Stimulated activated naive CD8-positive, alpha-beta T cell treated with anti-CD3 and anti-CD28 coated beads, Interleukin-15, Interleukin-2, amounts not matched to agents 100 U/mL and 50 U/mL, for 24 hours (primary cell): ENCODE measurements at regions not wholly inside any gene's neighbourhood (a gene's known extent, or its start where the extent isn't known, plus 50 kb on each side); places are given as distances from the start of the nearest gene placed in this dataset.

Source experiments
- ATAC-seq: fragments of 150-1000 bp; cut with Tn5 transposase; one replicate; pipeline ENCODE4 v1.10.0; 2021
- DNase-seq: peaks from one replicate; pipeline ENCODE4 v3.0.0; 2021

DNA sequence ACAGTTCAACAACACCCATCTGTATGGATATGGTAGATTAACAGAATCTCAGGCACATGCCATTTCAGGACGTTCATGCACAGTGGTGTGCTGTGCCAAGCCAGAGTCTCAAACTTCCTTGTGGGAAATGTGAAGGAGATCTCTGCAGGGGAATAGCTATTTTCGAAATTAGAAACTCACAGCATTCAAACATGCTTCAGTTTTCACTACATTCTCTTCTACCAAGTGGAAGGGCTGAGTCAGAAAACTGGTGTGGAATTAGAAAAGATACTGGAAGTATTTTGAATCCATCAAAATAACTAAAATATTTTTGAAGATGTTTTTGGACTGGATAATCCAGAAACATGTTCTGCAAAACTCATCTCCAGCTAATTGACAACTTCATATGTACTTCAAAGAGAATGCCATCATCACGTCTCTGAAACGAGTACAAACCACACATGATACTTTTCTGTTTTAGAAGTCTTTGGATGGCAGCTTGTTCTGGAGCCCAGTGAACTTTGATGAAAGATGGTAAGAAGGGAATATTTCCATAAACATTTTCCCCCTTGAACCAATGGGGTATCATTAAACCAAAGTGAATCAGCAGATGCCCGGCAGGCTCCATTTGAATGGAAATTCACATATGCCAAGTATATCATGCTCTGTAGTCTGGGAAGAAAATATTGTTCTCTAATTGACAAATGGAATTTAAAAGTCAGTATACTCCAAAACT lies 616.3 kb upstream of the IGFBP3 start:
- no peak for ATAC-seq
- DNase-seq: no peak

DNA sequence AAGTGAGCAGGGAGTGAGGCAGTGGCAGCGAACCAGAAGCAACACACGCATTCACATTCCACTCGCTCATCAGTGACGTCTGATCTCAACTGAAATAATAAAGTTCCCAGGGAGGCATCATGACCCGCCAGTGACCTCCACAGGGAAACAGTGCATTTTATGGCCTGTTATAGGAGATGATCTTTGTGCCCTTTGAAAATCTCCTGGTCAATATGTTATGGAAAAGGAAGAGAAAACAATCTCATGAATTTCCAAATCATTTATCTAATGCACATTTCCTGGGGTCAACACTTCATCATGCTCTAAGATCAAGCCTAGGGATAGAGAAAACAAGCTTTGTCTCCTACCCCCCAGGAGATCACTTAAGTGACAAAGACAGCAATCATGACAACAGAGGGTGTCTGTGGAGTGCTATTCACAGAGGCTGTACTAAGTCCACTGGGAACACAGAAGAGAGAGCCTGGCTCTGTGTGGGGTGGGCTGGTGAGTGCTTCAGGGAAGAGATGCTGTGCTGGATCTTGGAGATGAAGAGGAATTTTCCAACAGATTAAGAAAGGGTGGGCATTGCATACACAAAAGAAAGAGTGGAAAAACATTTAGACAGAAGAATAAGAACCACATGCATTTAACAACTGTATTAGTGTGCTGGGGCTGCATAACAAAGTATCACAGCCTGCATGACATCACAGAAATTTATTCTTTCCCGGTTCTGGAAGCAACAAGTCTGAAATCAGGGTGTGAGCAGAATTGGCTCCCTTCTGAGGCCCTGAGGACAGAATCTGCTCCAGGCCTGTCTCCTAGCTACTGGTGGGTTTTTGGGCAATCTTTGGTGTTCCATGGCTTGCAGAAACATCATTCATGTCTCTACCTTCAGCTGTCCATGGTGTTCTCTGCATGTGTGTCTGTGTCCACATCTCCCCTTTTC lies 613.9 kb upstream of the IGFBP3 start:
- ATAC-seq (no peak), DNase-seq (no peak)

DNA sequence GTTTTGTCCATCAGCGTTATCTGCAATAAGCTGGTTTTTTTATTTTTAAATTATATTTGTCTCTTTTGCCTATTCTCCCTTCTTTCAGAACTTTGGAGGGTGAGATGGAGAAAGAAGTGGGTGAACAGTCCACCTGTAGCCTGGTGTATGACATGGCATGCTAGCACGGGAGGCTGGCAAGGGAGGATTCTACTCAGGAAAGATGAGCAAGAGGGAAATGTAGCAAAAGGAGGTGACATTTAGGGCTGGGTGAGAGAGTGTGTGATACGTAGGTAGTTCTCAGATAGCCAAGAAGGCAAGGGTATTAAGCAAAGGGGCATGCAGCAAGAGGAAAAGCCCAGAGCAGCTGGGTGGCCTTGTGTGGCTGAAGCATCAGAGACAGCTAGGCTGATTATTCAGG lies 612.9 kb upstream of the IGFBP3 start:
- no peak for DNase-seq
- no peak for ATAC-seq

DNA sequence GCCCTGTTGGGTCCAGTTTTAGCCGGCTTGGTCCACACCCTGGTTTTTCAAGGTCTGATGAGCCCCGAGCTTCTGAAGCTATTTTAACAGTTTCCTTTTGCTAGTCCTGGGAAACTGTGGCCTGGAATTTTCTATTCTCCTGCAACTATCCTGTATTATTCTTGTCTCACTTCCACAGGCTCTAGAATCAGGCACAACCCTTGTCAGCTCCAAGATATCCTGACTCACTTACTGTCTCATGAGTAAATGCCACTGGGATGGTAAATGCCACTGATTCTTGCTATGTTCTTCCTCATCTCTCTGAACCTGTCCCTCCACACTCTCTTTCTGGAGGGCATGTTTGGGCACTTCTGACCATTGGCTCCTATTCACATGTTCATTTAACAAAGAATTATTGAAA lies 611.5 kb upstream of the IGFBP3 start:
- no peak for ATAC-seq
- no peak for DNase-seq

DNA sequence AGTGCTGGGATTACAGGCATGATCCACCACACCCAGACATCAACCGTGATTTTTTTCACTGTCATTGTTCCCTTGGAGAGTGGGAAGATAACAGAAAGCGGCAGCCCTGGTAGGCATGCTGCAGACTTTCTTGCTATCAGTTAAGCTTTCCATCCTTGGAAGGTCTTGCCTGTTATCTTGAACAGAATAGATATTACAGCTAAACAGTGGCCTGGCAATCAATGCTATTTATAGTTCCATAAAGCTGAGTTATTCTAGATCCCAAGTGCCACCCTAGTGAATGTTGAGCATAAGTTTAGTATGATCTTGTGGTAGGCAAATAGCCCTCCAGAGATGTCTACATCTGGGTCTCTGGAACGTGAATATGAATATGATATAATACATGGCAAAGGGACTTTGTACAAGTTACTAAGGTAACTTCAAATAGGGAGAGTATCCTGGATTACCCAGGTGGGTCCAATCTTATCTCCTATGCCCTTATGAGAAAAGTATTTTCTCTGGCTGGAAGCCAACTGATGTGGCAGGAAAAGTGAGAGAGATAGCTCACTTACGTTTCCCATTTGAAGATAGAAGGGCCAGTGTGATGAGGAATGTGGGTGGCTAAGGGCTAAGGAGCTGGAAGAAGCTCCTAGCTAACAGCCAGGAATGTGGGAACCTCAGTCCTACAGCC lies 609.1 kb upstream of the IGFBP3 start:
- DNase-seq: no peak
- ATAC-seq: no peak

DNA sequence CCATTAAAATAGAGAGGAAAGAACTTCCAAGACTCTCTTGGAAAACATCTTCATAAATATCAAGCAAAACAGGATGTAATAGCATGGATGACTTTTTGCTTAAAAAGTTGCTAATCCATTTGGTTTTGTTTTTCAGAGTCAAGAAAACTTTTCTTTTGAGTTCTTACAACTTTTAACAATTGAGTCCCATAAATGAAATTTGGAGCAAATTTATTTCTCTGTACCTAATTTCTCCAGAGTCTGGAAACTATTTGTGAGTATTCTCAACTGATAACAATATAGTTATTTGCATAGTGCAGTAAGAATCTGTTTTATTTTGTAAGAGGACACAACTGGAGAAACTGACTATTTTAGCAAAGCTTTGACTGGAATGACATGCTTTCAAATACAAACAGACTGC lies 606.3 kb upstream of the IGFBP3 start:
- DNase-seq (no peak), ATAC-seq (no peak)

DNA sequence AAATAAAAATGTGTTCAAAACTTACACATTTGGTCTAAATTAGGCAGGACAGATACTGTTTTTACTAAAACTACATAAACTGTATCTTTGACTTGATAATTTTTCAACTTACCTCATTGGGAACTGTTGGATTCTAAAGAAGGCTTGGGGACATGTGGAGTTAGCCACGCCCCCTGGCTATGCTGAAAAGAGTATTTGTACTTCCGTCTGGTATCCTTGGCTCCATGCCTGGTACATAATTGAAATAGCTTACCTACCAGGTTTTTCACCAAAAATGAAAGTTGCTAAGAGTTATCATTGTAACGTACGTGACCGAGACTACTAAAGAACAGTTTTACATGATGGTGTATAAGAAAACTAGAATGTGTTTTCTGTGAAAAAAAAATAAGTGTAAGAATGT lies 604.8 kb upstream of the IGFBP3 start:
- ATAC-seq (no peak), DNase-seq (no peak)

DNA sequence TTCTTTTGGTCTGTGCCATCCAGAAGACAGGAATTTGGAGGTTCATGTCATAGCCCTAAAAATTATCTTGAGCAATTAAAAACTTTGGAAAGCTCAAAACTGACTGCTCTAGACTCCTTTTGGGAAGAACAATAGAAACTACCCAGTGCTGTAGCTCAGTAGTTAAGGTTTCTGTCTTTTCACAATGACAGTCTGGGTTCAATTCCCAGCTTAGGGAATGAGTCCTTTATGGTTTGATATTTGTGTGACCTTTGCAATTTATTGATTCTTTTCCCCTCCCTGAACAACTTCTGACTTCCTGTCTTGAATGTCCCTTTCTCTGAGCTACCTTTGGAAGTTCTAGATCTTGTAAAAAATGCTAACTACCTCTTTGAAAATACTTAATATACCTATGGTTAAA lies 603.3 kb upstream of the IGFBP3 start:
- no peak for DNase-seq
- no peak for ATAC-seq

DNA sequence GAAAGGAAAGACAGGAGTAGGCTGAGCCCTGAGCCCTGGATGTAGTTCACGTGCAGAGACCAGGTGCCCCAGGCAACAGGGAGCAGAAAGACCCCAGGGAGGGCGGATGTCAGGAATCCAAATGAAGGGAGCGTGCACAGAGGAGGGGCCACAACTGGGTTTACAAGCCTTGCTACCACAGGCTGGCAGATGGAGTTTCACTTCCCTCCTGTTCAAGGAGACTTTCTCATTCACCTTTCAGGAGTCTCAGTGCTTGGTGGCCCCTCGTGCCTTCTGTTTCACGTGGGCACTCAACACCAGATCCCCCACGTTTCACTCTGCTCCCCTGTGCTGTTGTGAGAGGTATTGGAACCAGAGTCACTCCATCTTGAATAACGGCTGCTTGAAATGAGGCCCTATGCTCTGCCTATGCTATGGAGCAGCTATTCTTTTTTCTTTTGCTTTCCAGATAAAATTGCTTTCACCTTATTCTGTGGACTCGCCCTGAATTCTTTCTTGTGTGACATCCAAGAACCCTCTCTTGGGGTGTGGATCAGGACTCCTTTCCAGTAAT lies 601.4 kb upstream of the IGFBP3 start:
- DNase-seq (no peak), ATAC-seq (no peak)

DNA sequence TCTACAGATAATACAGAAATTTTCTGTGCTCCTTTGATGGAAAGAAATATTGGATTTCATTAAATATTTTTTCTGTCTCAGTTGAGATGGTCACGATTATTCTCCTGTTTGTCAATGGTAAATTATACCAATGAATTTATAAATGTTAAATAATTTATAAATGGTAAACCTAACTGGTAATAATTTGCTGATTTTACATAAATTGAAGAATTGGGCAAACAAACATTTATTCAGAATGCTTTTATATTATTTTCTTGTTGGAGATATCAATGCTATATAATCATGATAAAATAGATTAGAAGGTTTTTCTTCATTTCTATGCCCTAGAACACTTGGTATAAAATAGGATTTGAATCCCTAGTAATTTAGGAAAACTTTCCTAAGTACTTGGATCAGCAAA lies 597.6 kb upstream of the IGFBP3 start:
- DNase-seq (no peak), ATAC-seq (no peak)

DNA sequence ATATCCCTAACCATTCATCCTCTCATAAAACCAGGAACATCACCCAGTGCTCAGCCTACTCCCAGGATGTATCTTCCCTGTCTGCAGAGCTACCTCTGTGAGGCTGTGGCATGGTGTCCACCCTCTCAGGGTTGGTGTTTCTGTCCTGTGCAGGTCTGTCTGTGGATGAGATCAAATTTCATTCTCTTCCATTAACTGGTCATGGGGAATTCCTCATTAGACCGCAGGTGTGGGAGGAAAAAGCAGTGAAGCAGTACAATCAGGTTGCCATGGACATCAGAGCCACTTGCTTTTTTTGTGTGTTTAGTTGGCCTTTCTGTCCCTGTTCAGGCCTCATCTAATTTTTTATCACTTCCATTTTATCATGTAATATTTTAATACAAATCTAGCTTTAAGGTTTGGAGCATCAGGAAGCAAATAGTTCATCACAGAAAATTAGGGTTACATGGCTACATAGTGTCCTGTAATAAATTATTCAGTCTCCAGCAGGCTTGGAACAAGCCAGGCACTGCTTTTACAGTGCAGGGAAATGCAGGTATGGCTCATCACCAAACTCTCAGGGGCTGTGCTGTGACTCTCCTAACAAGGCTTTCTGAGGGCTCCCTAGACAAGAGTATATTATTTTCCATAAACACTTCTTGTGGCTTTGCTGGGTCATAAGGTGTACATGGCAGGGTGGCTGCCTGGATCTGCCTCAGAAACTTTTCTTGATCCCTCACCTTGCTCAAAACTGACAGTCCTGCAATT lies 594.9 kb upstream of the IGFBP3 start:
- no peak for DNase-seq
- no peak for ATAC-seq

DNA sequence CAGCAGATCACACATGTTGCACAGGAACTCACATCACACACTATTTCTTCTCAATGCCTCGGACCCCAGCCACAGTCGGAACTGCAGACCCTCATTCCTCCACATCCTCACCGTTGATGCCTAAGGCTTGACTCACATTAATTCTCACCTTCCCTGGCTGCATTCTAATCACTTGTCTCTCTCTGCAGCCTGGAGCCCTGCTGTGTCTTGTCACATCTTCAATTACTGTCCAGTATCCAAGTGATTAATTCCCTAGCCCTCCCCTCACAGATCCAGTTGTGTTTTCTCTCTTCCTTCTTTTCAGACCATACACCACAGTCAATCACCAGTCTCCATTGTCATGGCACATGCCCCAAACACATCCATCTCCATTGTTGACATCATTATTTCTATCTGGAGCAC lies 592.4 kb upstream of the IGFBP3 start:
- DNase-seq (no peak), ATAC-seq (no peak)

DNA sequence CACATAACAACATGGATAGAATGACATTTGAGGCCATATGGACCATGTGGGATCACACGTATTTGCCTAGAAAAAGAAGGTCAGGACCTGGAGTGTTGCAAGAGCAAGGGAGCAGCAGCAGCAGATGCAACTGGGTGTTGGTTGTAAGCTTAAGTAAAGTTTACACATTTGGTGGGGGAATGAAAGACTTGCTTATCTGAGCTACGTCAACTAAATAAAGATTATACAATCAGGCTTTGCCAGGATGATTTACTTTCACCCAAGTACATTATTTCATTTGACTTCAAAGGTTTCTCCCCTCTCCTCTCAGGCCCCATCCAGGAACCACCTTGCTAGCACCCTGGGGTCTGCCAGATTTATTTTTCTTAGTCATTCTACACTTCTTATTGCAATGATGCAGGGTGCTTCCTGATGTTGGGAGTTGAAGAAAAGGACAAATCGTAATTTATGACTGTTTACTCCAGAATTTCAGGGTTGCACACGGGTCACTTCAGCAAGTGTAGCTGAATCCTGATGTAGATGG lies 591.9 kb upstream of the IGFBP3 start:
- DNase-seq: no peak

DNA sequence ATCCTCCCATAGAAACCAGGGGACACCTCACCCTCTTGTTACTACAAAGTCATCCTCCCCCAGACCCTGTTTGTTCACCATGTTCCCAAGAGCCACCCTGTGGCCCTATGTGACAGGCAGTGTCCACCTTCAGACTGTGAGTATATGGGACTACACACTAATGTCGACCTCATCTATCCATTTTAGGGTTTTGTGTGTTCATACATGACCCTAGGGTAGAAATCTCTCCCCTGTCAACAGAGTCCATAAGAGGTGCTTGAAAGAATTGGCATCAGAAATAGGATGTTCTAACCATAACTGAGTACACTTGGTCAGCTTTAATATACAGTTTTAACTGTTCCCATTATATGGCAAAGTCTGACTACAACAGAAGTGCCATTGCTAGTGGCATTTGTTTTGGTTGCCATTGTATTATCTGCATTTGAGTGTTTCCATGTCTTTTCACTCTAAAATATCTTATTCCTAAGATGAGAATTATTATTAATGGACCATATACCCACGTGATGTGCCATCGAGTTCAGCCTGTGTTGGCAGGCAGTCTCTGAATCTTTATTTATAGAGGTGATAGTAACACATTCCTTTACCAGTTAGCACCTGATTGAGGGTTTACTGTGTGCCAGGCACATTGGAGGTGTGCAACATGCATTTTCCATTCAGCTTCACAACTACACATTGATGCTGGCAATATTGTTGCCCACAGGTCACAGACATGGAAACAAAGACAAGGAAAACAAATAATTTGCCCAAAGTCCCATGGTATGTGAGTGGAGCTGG lies 590.6 kb upstream of the IGFBP3 start:
- ATAC-seq (no peak), DNase-seq (no peak)

More for the DNA sequence above, 591.9 kb upstream of the IGFBP3 start:
- no peak for ATAC-seq

DNA sequence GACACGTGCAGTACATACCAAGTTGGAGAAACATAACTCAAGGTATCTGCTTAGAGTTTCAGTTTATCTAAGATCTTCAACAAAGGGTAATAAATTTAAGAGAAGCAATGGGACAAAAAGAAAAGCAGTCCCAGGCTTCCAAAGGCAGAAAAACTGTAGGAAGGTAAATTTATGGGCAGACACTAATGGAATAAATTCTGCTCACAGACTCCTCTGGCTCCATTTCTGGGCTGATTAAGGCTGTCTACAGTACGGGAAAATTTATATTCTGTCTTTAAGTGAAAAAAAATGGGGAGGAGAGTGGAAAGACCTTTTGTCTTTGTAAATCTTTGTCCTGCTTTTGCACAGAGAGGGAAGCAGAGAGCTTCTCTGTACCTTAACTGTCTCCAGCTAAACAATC lies 587.5 kb upstream of the IGFBP3 start:
- ATAC-seq (no peak), DNase-seq (no peak)

DNA sequence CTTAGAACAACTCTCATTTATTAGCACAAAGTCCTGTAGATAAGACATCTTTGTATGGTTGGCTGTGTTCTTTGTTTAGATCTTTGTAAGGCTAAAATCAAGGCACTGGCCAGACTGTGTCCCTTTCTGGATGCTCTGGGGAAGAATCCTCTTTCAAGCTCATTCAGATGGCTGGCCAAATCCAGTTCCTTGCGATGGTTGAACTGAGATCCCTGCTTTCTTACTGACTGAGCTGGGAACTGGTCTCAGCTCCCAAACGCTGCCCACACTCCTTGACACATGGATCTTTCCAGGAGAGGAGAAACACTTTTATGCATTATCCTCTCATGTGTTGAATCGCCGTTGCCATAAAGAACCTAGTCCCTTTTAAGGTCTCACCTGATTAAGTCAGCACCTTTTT lies 586.5 kb upstream of the IGFBP3 start:
- ATAC-seq (no peak), DNase-seq (no peak)

DNA sequence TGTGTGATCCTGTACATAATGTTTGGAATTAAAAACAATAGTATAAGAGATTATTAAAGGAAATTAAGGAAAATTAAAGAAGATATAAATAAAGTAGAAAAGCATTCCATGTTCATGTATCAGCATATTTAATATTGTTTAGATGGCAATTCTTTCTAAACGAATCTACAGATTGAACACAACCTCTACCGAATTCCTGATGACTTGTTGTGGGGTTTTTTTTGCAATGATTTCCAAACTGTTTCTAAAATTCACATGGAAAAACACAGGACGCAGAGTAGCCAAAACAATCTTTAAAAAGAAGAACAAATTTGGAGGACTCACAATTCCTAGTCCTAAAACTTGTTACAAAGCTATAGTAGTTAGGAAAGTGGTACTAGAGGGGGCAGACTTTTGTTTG lies 573.4 kb upstream of the IGFBP3 start:
- ATAC-seq (no peak), DNase-seq (no peak)

DNA sequence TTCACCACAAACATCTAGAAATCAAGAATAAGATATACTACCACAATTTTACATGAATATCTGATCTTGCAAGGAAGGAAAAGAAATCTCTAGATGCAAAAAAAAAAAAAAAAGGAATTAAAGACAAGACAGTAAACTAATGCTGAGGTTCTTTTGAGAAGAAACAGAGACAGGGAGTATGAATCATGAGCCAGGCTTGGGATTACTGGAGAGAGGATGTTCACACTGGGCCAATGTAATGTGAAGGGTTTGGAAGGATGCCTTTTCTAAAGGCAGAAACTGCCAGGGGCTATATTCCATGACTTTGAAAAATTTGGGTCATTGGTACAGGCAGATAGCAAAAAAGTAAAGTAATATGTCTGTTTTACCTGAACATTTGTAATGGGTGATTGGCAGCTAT lies 573.0 kb upstream of the IGFBP3 start:
- ATAC-seq (no peak), DNase-seq (no peak)

DNA sequence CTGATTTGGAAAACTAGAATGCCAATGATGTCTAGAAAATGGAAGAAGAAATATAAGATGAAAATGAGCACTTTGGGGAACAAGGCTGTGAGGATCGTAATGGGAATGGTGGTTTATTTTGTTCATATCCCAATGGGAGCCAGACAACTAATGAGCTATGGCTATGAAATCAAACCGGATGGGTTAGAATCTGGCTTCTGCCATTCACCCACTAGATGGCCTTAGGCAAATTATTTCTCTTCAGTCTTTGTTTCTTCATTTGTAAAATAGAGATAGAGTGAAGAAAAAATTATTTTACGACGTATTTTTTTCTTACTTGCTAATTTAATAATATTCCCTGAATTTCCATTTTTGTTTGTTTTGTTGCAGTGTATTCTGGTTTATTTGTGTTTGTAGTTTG lies 572.1 kb upstream of the IGFBP3 start:
- ATAC-seq: no peak

DNA sequence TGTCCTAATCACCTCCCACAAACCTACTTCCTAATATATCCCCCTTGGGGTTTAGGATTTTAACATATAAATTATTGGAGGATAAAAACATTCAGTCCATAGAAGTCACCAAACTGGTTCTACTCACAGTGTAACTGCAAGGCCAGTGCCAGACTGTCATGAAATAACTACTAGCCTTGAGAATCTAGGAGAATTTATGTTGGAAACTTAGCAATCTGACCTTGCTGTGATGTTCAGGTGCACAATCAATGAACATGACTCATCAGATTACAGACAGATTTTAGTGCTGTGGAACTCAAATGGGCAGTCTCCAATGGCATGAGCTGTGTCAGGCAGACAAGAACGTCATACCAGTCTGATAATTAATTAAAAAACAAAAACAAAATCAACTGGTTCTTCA lies 571.4 kb upstream of the IGFBP3 start:
- DNase-seq (no peak), ATAC-seq (no peak)

More for the DNA sequence above, 572.1 kb upstream of the IGFBP3 start:
- no peak for DNase-seq

DNA sequence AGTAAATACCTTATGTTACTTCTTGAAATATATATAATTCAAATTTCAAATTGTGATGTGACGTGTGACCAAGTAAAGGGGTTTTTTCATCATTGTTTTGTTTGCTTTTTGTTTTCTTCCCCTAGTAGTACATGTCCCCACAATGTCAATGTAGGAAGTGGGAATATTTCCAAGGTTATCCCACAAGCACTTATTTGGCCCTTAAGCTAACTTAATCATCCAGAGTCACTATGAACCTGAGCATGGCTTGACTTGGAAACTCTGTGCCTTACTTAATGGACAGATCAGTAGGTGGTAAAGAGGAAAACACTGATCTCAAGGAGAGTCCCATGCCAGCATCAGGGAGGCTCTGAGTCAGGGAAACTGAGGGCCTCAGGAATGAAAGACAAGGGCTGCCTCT lies 569.3 kb upstream of the IGFBP3 start:
- DNase-seq (no peak), ATAC-seq (no peak)
